ENCODE measurements at regions not wholly inside any gene's neighbourhood (a gene's known extent, or its start where the extent isn't known, plus 50 kb on each side); places are given as distances from the start of the nearest gene placed in this dataset.

- DNase-seq (ENCODE audit: low read depth) = no peak
Observed at GRCh38 chr10:123409426-123409825, 255.2 kb downstream of the BUB3 start.

GRCh38 chr10:123409884-123410283 lies 255.7 kb downstream of the BUB3 start:
- DNase-seq (ENCODE audit: low read depth) = no peak

- no peak for DNase-seq (ENCODE audit: low read depth)
Observed at GRCh38 chr10:123413353-123413752, 252.8 kb upstream of the GPR26 start.

- DNase-seq (ENCODE audit: low read depth) = no peak
Observed at GRCh38 chr10:123415523-123415922, 250.6 kb upstream of the GPR26 start.

- no peak for DNase-seq (ENCODE audit: low read depth)
Observed at GRCh38 chr10:123417414-123417813, 248.7 kb upstream of the GPR26 start.

- DNase-seq (ENCODE audit: low read depth) = no peak
Observed at GRCh38 chr10:123421461-123421860, 244.7 kb upstream of the GPR26 start.

- DNase-seq (ENCODE audit: low read depth) = no peak
Observed at GRCh38 chr10:123422261-123422660, 243.9 kb upstream of the GPR26 start.

GRCh38 chr10:123424537-123424936 lies 241.6 kb upstream of the GPR26 start:
- DNase-seq (ENCODE audit: low read depth) = no peak

GRCh38 chr10:123425680-123426079 lies 240.5 kb upstream of the GPR26 start:
- no peak for DNase-seq (ENCODE audit: low read depth)

- DNase-seq (ENCODE audit: low read depth) = no peak
Observed at GRCh38 chr10:123427165-123427786, 238.9 kb upstream of the GPR26 start.

GRCh38 chr10:123428391-123428790 lies 237.8 kb upstream of the GPR26 start:
- no peak for DNase-seq (ENCODE audit: low read depth)

- DNase-seq (ENCODE audit: low read depth) = no peak
Observed at GRCh38 chr10:123429706-123430221, 236.4 kb upstream of the GPR26 start.

GRCh38 chr10:123433539-123433938 lies 232.6 kb upstream of the GPR26 start:
- no peak for DNase-seq (ENCODE audit: low read depth)

- DNase-seq (ENCODE audit: low read depth) = no peak
Observed at GRCh38 chr10:123434435-123435039, 231.6 kb upstream of the GPR26 start.

GRCh38 chr10:123442901-123443300 lies 223.3 kb upstream of the GPR26 start:
- DNase-seq (ENCODE audit: low read depth) = no peak

- DNase-seq (ENCODE audit: low read depth) = no peak
Observed at GRCh38 chr10:123443924-123444323, 222.2 kb upstream of the GPR26 start.

GRCh38 chr10:123445261-123445775 lies 220.8 kb upstream of the GPR26 start:
- no peak for DNase-seq (ENCODE audit: low read depth)

- DNase-seq (ENCODE audit: low read depth) = no peak
Observed at GRCh38 chr10:123446449-123447156, 219.6 kb upstream of the GPR26 start.

GRCh38 chr10:123449234-123449962 lies 216.8 kb upstream of the GPR26 start:
- no peak for DNase-seq (ENCODE audit: low read depth)

- DNase-seq (ENCODE audit: low read depth) = no peak
Observed at GRCh38 chr10:123450956-123451605, 215.1 kb upstream of the GPR26 start.

GRCh38 chr10:123451618-123452245 lies 214.4 kb upstream of the GPR26 start:
- DNase-seq (ENCODE audit: low read depth) = no peak

Data from amniotic epithelial cell (primary cell).